ENCODE measurements at regions not wholly inside any gene's neighbourhood (a gene's known extent, or its start where the extent isn't known, plus 50 kb on each side); places are given as distances from the start of the nearest gene placed in this dataset.

- TF ChIP-seq ZNF691 (CRISPR knock-in tag; IDR thresholded peaks at IDR 0.05; ENCODE audit: borderline replicate concordance, low read depth) (0 out of 2 replicates have a peak, but pooled peaks have one; percentile 56), KDM1A (CRISPR knock-in tag; IDR thresholded peaks at IDR 0.05) (no peak), PHF5A (CRISPR knock-in tag; IDR thresholded peaks at IDR 0.05; ENCODE audit: low read depth, unreplicated experiment) (no peak), SMAD9 (CRISPR knock-in tag; IDR thresholded peaks at IDR 0.05) (no peak), HIVEP1 (CRISPR knock-in tag; IDR thresholded peaks at IDR 0.05) (no peak), SOX6 (IDR thresholded peaks at IDR 0.05) (no peak), SOX6 (CRISPR knock-in tag; IDR thresholded peaks at IDR 0.05) (peak; percentile 44), ZNF10 (CRISPR knock-in tag; IDR thresholded peaks at IDR 0.05; ENCODE audit: borderline replicate concordance, low read depth) (no peak), NRL (CRISPR knock-in tag; IDR thresholded peaks at IDR 0.05; ENCODE audit: borderline replicate concordance) (no peak), ONECUT2 (CRISPR knock-in tag; IDR thresholded peaks at IDR 0.05) (no peak), FOSL2 (CRISPR knock-in tag; IDR thresholded peaks at IDR 0.05) (peak; percentile 23; the same call in 1 of the 2 replicates), BRCA1 (CRISPR knock-in tag; IDR thresholded peaks at IDR 0.05) (no peak), ZEB1 (IDR thresholded peaks at IDR 0.05; ENCODE audit: insufficient replicate concordance, low read depth) (no peak)
- TF ChIP-seq, protein P1, sequence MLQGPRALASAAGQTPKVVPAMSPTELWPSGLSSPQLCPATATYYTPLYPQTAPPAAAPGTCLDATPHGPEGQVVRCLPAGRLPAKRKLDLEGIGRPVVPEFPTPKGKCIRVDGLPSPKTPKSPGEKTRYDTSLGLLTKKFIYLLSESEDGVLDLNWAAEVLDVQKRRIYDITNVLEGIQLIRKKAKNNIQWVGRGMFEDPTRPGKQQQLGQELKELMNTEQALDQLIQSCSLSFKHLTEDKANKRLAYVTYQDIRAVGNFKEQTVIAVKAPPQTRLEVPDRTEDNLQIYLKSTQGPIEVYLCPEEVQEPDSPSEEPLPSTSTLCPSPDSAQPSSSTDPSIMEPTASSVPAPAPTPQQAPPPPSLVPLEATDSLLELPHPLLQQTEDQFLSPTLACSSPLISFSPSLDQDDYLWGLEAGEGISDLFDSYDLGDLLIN (CRISPR knock-in tag; IDR thresholded peaks at IDR 0.05; ENCODE audit: borderline replicate concordance): no peak
- TF ChIP-seq, protein P2, sequence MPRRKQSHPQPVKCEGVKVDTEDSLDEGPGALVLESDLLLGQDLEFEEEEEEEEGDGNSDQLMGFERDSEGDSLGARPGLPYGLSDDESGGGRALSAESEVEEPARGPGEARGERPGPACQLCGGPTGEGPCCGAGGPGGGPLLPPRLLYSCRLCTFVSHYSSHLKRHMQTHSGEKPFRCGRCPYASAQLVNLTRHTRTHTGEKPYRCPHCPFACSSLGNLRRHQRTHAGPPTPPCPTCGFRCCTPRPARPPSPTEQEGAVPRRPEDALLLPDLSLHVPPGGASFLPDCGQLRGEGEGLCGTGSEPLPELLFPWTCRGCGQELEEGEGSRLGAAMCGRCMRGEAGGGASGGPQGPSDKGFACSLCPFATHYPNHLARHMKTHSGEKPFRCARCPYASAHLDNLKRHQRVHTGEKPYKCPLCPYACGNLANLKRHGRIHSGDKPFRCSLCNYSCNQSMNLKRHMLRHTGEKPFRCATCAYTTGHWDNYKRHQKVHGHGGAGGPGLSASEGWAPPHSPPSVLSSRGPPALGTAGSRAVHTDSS (CRISPR knock-in tag; conservative IDR thresholded peaks at IDR 0.05): no peak
- TF ChIP-seq, protein P3, sequence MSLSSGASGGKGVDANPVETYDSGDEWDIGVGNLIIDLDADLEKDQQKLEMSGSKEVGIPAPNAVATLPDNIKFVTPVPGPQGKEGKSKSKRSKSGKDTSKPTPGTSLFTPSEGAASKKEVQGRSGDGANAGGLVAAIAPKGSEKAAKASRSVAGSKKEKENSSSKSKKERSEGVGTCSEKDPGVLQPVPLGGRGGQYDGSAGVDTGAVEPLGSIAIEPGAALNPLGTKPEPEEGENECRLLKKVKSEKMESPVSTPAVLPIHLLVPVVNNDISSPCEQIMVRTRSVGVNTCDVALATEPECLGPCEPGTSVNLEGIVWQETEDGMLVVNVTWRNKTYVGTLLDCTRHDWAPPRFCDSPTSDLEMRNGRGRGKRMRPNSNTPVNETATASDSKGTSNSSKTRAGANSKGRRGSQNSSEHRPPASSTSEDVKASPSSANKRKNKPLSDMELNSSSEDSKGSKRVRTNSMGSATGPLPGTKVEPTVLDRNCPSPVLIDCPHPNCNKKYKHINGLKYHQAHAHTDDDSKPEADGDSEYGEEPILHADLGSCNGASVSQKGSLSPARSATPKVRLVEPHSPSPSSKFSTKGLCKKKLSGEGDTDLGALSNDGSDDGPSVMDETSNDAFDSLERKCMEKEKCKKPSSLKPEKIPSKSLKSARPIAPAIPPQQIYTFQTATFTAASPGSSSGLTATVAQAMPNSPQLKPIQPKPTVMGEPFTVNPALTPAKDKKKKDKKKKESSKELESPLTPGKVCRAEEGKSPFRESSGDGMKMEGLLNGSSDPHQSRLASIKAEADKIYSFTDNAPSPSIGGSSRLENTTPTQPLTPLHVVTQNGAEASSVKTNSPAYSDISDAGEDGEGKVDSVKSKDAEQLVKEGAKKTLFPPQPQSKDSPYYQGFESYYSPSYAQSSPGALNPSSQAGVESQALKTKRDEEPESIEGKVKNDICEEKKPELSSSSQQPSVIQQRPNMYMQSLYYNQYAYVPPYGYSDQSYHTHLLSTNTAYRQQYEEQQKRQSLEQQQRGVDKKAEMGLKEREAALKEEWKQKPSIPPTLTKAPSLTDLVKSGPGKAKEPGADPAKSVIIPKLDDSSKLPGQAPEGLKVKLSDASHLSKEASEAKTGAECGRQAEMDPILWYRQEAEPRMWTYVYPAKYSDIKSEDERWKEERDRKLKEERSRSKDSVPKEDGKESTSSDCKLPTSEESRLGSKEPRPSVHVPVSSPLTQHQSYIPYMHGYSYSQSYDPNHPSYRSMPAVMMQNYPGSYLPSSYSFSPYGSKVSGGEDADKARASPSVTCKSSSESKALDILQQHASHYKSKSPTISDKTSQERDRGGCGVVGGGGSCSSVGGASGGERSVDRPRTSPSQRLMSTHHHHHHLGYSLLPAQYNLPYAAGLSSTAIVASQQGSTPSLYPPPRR (CRISPR knock-in tag; IDR thresholded peaks at IDR 0.05; ENCODE audit: borderline replicate concordance): no peak
- TF ChIP-seq, protein P4, sequence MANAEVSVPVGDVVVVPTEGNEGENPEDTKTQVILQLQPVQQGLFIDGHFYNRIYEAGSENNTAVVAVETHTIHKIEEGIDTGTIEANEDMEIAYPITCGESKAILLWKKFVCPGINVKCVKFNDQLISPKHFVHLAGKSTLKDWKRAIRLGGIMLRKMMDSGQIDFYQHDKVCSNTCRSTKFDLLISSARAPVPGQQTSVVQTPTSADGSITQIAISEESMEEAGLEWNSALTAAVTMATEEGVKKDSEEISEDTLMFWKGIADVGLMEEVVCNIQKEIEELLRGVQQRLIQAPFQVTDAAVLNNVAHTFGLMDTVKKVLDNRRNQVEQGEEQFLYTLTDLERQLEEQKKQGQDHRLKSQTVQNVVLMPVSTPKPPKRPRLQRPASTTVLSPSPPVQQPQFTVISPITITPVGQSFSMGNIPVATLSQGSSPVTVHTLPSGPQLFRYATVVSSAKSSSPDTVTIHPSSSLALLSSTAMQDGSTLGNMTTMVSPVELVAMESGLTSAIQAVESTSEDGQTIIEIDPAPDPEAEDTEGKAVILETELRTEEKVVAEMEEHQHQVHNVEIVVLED (CRISPR knock-in tag; IDR thresholded peaks at IDR 0.05; ENCODE audit: borderline replicate concordance): no peak
Measured at GRCh38 chr1:29471487-29472313, 235.4 kb downstream of the PTPRU start (continued).
